SK-N-SH treated with all-trans-retinoic acid at 6 μM for 48 hours (cell line): ENCODE measurements at regions not wholly inside any gene's neighbourhood (a gene's known extent, or its start where the extent isn't known, plus 50 kb on each side); places are given as distances from the start of the nearest gene placed in this dataset.

Source experiments
- ARNTL ChIP-seq: fragments of 450-650 bp; formaldehyde crosslinking; IDR thresholded peaks from 2 replicates; pipeline ENCODE4 v1.5.0; 2020; ENCODE audit warnings: low read depth, mild to moderate bottlenecking, moderate library complexity, borderline replicate concordance
- ESRRG ChIP-seq: fragments of 250-450 bp; sonication (Bioruptor Pico); IDR thresholded peaks from 2 replicates; pipeline ENCODE4 v1.6.1; 2021; ENCODE audit warnings: mild to moderate bottlenecking
- GLIS3 ChIP-seq: fragments of 250-450 bp; sonication (Bioruptor Pico); IDR thresholded peaks from 2 replicates; pipeline ENCODE4 v1.5.0; 2020; ENCODE audit warnings: mild to moderate bottlenecking, moderate library complexity

DNA sequence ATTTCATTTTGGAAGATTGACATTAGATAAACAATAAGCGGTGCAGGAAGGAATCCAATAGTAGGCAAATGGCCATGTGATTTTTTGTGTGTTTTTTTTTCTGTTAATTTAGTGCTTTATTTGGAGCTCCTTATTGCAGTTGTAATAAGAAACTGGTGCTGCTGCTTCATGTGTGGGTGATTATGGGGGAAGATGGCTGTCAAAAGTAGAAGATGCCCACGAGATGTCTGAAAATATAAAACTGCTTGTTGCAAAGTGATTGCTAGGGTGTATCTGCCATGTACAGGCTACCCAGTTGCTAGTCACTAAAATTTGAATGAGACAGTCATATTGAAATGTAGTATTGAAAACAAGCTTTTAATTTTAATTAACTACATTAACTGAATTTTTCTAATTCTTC is 216.7 kb upstream of the FTMT start:
- no peak for TF ChIP-seq GLIS3
- no peak for TF ChIP-seq ARNTL (CRISPR knock-in tag)
- no peak for TF ChIP-seq ESRRG (CRISPR knock-in tag)
